ENCODE measurements at regions not wholly inside any gene's neighbourhood (a gene's known extent, or its start where the extent isn't known, plus 50 kb on each side); places are given as distances from the start of the nearest gene placed in this dataset.

DNA sequence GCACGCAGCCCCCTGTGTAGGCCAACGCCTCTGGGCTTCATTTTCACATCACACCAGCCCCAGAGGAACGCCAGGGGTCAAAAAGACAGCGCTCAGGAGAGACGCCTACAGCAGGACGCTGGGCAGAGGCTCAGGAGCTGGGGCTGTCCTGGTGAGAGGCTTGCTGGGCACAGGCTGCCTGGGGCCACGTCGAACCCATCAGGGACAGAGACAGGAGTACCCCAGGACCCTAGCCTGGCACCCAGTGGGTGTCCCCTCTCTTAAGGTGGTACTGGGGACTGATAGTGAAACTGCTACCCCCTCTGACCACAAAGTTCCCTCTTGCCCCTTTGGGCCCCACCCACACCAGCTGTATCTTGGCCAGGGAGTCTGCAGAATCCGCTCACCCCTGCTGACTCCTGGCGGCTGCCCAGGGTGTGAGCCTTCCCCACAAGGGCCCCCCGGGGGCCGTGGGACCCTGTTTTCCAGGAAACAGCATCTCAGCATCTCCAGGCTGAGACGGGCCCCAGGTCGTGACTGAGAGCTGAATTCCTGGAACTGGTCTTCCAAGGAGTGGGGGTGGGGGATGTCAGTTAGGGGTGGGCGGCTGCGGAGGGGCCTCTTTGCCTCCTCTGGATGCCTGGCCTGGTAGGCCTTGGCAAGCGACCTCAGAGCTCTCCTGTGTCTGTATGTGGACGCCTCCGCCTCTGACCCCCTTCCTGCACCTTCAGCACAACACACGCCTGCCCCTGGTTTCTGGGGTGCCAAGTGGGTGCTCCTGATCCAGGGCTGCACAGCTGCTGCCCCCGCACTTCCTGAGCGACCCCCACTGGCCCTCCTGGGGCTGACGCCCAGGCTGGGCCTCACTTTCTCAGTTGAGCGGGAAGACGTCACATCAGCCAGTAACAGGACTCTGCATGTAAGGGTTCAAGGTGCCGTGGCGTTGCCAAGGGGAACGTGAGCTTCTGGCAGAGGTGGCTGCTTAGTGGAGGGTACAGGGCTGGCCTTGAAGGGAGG, 321.9 kb upstream of the RTL1 start:
- H3K36me3 ChIP-seq, result no peaks in the 10 kb centered on the region
- WGBS, result 70% methylated on average over 28 of the region's 28 CpGs
- H3K27ac ChIP-seq, result no peak overlapping the region
- H3K4me3 ChIP-seq, result no peak overlapping the region
- intact Hi-C loops (cut with DNase I), result no loop called here
- H3K4me1 ChIP-seq (replicated peaks), result no peaks in the 10 kb centered on the region
- H3K9me3 ChIP-seq, result no peaks in the 10 kb centered on the region
- no peak for DNase-seq (ENCODE audit: low spot score)
- no peak for TF ChIP-seq POLR2A (IDR thresholded peaks at IDR 0.05)
- TF ChIP-seq, protein P1, sequence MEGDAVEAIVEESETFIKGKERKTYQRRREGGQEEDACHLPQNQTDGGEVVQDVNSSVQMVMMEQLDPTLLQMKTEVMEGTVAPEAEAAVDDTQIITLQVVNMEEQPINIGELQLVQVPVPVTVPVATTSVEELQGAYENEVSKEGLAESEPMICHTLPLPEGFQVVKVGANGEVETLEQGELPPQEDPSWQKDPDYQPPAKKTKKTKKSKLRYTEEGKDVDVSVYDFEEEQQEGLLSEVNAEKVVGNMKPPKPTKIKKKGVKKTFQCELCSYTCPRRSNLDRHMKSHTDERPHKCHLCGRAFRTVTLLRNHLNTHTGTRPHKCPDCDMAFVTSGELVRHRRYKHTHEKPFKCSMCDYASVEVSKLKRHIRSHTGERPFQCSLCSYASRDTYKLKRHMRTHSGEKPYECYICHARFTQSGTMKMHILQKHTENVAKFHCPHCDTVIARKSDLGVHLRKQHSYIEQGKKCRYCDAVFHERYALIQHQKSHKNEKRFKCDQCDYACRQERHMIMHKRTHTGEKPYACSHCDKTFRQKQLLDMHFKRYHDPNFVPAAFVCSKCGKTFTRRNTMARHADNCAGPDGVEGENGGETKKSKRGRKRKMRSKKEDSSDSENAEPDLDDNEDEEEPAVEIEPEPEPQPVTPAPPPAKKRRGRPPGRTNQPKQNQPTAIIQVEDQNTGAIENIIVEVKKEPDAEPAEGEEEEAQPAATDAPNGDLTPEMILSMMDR (IDR thresholded peaks at IDR 0.05), result no peak
- TF ChIP-seq POLR2AphosphoS5 (IDR thresholded peaks at IDR 0.05), result no peak
- no peaks in the 10 kb centered on the region for H3K27me3 ChIP-seq (replicated peaks; ENCODE audit: insufficient read depth)

DNA sequence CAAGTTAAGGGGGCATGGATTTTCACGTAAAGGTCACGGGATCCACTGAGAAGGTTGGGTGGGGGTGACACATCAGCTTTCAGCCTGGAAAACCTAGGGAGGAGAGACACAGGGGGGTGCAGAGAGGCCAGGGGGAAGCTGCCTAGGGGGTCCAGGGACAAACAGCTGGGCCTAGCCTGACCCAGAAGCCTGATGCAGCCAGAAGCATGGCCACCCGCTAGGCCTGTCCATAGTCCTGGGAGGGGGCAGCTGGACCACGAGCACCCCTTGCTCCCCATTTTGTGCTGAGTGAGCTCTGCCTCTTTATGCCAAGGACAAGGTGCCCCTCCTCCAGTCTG, 322.7 kb upstream of the RTL1 start:
- Histone ChIP-seq H3K27me3 (replicated peaks; ENCODE audit: insufficient read depth) (no peaks in the 10 kb centered on the region), H3K27ac (no peak overlapping the region), H3K4me3 (no peak overlapping the region), H3K4me1 (replicated peaks) (no peaks in the 10 kb centered on the region), H3K36me3 (no peaks in the 10 kb centered on the region), H3K9me3 (no peaks in the 10 kb centered on the region)
- no peak for DNase-seq (ENCODE audit: low spot score)
- 81% methylated on average over 4 of the region's 4 CpGs for WGBS
- intact Hi-C loops (cut with DNase I), result no loop called here
- TF ChIP-seq, protein P1 (IDR thresholded peaks at IDR 0.05), result no peak
- TF ChIP-seq POLR2AphosphoS5 (IDR thresholded peaks at IDR 0.05) (no peak), POLR2A (IDR thresholded peaks at IDR 0.05) (no peak)

DNA sequence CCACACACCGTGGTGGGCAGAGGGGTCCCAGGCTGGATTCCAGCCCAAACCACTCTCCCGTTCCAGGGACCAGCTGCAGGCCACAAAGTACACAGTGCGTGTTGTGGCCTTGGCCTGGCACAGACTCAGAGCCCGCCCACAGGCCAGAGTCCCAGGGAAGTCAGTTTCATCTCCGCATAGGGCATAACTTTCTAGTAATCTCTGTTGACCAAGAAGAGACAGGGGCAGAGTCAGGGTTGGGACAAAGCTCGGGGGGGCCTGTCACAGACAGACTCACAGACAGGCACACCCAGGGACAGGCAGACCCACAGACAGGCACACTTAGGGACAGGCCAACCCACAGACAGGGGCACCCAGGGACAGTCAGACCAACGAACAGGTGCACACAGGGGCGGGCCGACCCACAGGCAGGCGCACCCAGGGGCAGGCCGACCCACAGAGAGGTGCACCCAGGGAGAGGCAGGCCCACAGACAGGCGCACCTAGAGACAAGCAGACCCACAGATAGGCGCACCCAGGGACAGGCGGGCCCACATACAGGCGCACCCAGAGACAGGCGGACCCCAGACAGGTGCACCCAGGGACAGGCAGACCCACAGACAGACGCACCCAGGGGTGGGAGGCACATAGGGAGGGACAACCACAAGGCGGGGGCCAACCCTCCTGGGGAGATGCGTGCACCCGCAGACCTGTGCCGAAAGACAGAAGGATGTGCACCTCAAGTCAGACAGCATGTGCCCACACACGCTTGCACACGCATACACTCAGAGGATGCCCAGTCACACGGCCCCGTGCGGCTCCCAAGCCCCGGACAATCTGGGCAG, 323.3 kb upstream of the RTL1 start:
- intact Hi-C loops (cut with DNase I), result no loop called here
- Histone ChIP-seq H3K27me3 (replicated peaks; ENCODE audit: insufficient read depth) (no peaks in the 10 kb centered on the region), H3K9me3 (no peaks in the 10 kb centered on the region), H3K27ac (no peak overlapping the region), H3K4me1 (replicated peaks) (no peaks in the 10 kb centered on the region), H3K4me3 (no peak overlapping the region), H3K36me3 (no peaks in the 10 kb centered on the region)
- no peak for DNase-seq (ENCODE audit: low spot score)
- TF ChIP-seq, protein P1 (IDR thresholded peaks at IDR 0.05), result no peak
- TF ChIP-seq POLR2AphosphoS5 (IDR thresholded peaks at IDR 0.05) (no peak), POLR2A (IDR thresholded peaks at IDR 0.05) (no peak)
- 81% methylated on average over 27 of the region's 27 CpGs for WGBS

DNA sequence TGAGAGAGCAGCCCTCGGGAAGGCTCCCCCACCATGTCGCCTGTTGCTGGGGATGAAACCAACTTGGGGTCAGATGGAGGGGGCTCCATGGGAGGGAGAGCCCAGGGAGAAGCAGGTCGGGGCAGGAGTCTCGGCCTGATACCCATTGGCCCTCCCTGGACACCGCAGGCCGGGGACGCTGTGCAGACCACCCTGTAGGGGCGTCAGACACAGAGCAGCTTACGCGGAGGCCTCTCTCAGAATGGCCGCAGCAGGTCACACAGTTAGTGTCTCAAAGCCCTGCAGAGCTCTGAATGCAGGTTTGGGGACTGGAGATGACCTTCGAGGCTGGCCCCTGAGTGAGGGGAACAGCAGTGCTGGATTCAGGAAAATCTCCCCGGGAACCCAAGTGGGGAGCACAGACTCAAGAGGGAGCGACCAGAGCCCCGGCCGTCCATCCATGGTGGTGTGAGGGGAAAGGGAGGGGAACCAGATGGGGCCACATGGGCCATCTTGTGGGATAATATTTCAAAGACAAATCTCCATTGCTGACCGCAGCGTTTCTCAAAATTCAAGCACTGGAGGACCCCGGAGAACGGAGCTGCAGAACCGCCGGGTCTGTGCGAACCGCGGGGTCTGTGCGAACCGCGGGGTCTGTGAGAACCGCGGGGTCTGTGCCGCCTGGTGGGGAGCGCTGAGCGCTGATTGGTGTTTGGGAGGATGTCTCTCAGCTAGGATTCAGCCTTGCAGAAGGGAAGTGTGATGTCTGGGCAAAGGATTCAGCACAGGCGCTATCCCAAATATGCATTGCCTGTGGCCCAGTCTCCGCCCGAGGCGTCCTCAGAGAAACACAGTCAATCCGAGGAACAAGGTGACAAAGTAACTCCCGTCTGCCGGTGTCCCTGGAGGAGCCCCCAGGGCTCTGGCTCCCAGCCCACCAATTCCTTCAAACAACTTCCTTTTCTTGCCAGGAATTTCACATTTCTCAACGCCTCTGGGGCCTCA, 324.4 kb upstream of the RTL1 start:
- H3K27me3 ChIP-seq (replicated peaks; ENCODE audit: insufficient read depth), result no peaks in the 10 kb centered on the region
- no peak overlapping the region for H3K27ac ChIP-seq
- intact Hi-C loops (cut with DNase I), result no loop called here
- TF ChIP-seq, protein P1 (IDR thresholded peaks at IDR 0.05), result no peak
- TF ChIP-seq POLR2AphosphoS5 (IDR thresholded peaks at IDR 0.05) (no peak), POLR2A (IDR thresholded peaks at IDR 0.05) (no peak)
- H3K9me3 ChIP-seq, result no peaks in the 10 kb centered on the region
- DNase-seq (ENCODE audit: low spot score), result no peak
- 88% methylated on average over 41 of the region's 41 CpGs for WGBS
- H3K36me3 ChIP-seq, result no peaks in the 10 kb centered on the region
- H3K4me1 ChIP-seq (replicated peaks), result no peaks in the 10 kb centered on the region
- H3K4me3 ChIP-seq, result no peak overlapping the region

Measured in prostate gland (tissue), 2 donors.